Activated CD4-positive, alpha-beta memory T cell treated with anti-CD3 and anti-CD28 coated beads, Interleukin-2, amount 10 ng/mL, durations not matched to agents 7 days and 5 days (primary cell): ENCODE measurements at regions not wholly inside any gene's neighbourhood (a gene's known extent, or its start where the extent isn't known, plus 50 kb on each side); places are given as distances from the start of the nearest gene placed in this dataset.
"Not testable (repeated sequence)": the region's sequence is repeated elsewhere in the genome, so short reads cannot be mapped to it uniquely, and the experiment has no call there.

Experiments
- CTCF ChIA-PET: fragments of 350-600 bp; sonication (Branson Sonifier 250); formaldehyde crosslinking; loops from one replicate; lab custom pipeline; 2021; ENCODE audit warnings: antibody characterized with exemption, inconsistent platforms; lab: Charles Lee
- POLR2A ChIA-PET: fragments of 350-600 bp; sonication (Branson Sonifier 250); formaldehyde crosslinking; loops from one replicate; lab custom pipeline; 2021; ENCODE audit warnings: antibody characterized with exemption; lab: Charles Lee
- DNase-seq: peaks from one replicate; pipeline ENCODE4 v3.0.0-alpha.2; 2020
- H3K27ac Mint-ChIP-seq: one replicate; pipeline ENCODE4 v1.8.0; 2021; ENCODE audit warnings: mild to moderate bottlenecking, mixed read lengths
- H3K27me3 Mint-ChIP-seq: one replicate; pipeline ENCODE4 v1.8.0; 2021; ENCODE audit warnings: mixed read lengths
- H3K36me3 Mint-ChIP-seq: one replicate; pipeline ENCODE4 v1.8.0; 2021; ENCODE audit warnings: low read depth, mixed read lengths
- H3K4me1 Mint-ChIP-seq: one replicate; pipeline ENCODE4 v1.8.0; 2021; ENCODE audit warnings: mixed read lengths
- H3K4me3 Mint-ChIP-seq: one replicate; pipeline ENCODE4 v1.8.0; 2021; ENCODE audit warnings: mild to moderate bottlenecking, mixed read lengths
- H3K9me3 Mint-ChIP-seq: one replicate; pipeline ENCODE4 v1.8.0; 2021; ENCODE audit warnings: mixed read lengths

- H3K27me3 Mint-ChIP-seq: no peaks in the 10 kb centered on the region
- no peak overlapping the region for H3K27ac Mint-ChIP-seq
- POLR2A ChIA-PET: no interaction called here
- no peaks in the 10 kb centered on the region for H3K4me1 Mint-ChIP-seq
- no peaks in the 10 kb centered on the region for H3K9me3 Mint-ChIP-seq
- peak; percentile 5 for DNase-seq
- no peak overlapping the region for H3K4me3 Mint-ChIP-seq
- CTCF ChIA-PET: no interaction called here
- no peaks in the 10 kb centered on the region for H3K36me3 Mint-ChIP-seq
Measured at GRCh38 chr10:124321433-124322089, 97.2 kb downstream of the OAT start.

GRCh38 chr10:124320778-124321432, 97.8 kb downstream of the OAT start:
- CTCF ChIA-PET: no interaction called here
- no peaks in the 10 kb centered on the region for H3K27me3 Mint-ChIP-seq
- DNase-seq: peak; percentile 5
- H3K9me3 Mint-ChIP-seq: no peaks in the 10 kb centered on the region
- H3K4me1 Mint-ChIP-seq: no peaks in the 10 kb centered on the region
- POLR2A ChIA-PET: no interaction called here
- H3K4me3 Mint-ChIP-seq: no peak overlapping the region
- no peak overlapping the region for H3K27ac Mint-ChIP-seq
- H3K36me3 Mint-ChIP-seq: no peaks in the 10 kb centered on the region

GRCh38 chr10:124319926-124320391, 98.8 kb downstream of the OAT start:
- POLR2A ChIA-PET: no interaction called here
- Mint-ChIP-seq H3K27me3 (peaks cover 4% of the 10 kb centered on the region), H3K27ac (no peak overlapping the region), H3K4me1 (peaks cover 2% of the 10 kb centered on the region), H3K36me3 (no peaks in the 10 kb centered on the region), H3K4me3 (no peak overlapping the region), H3K9me3 (no peaks in the 10 kb centered on the region)
- peak; percentile 3 for DNase-seq
- CTCF ChIA-PET: no interaction called here

DNA sequence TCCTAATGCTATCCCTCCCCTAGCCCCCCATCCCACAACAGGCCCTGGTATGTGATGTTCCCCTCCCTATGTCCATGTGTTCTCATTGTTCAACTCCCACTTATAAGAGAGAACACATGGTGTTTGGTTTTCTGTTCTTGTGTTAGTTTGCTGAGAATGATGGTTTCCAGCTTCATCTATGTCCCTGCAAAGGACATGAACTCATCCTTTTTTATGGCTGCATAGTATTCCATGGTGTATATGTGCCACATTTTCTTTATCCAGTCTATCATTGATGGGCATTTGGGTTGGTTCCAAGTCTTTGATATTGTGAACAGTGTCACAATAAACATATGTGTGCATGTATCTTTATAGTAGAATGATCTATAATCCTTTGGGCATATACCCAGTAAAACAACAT, 99.2 kb downstream of the OAT start:
- CTCF ChIA-PET, H3K4me3 Mint-ChIP-seq, H3K27ac Mint-ChIP-seq, H3K36me3 Mint-ChIP-seq, DNase-seq, POLR2A ChIA-PET, H3K9me3 Mint-ChIP-seq, H3K27me3 Mint-ChIP-seq, H3K4me1 Mint-ChIP-seq: not testable (repeated sequence)

- Mint-ChIP-seq H3K4me1 (peaks cover 2% of the 10 kb centered on the region), H3K9me3 (no peaks in the 10 kb centered on the region), H3K27me3 (peaks cover 5% of the 10 kb centered on the region), H3K27ac (no peak overlapping the region), H3K36me3 (no peaks in the 10 kb centered on the region), H3K4me3 (no peak overlapping the region)
- CTCF ChIA-PET: no interaction called here
- DNase-seq: peak; percentile 13
- POLR2A ChIA-PET: no interaction called here
Measured at GRCh38 chr10:124318811-124319210, 99.9 kb downstream of the OAT start.

GRCh38 chr10:124318076-124318475, 100.6 kb downstream of the OAT start:
- CTCF ChIA-PET: no interaction called here
- Mint-ChIP-seq H3K27me3 (peaks cover 8% of the 10 kb centered on the region), H3K36me3 (no peaks in the 10 kb centered on the region), H3K9me3 (peaks cover 3% of the 10 kb centered on the region), H3K4me1 (peaks cover 2% of the 10 kb centered on the region), H3K27ac (no peak overlapping the region), H3K4me3 (no peak overlapping the region)
- DNase-seq: peak; percentile 11
- POLR2A ChIA-PET: no interaction called here

DNA sequence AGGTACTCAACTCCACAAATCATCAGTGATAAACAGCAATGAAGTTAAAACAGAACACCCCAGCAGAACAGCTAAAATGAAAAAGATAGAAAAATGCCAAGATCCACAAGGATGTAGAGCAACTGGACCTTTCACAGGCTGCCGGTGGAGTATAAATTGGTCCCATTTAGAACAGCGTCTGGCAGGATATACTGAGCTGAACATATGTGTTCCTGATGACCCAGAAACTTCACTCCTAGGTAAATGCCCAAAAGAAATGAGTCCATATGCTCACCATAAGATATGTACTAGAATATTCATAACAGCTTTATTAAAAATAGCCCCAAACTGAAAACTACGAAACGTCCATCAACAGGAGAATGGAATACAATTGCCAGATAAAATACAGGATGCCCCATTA, 102.4 kb downstream of the OAT start:
- DNase-seq: no peak
- Mint-ChIP-seq H3K9me3 (peaks cover 3% of the 10 kb centered on the region), H3K27ac (no peak overlapping the region), H3K4me1 (peaks cover 2% of the 10 kb centered on the region), H3K27me3 (peaks cover 8% of the 10 kb centered on the region), H3K36me3 (no peaks in the 10 kb centered on the region), H3K4me3 (no peak overlapping the region)
- ChIA-PET POLR2A (no interaction called here), CTCF (no interaction called here)

DNA sequence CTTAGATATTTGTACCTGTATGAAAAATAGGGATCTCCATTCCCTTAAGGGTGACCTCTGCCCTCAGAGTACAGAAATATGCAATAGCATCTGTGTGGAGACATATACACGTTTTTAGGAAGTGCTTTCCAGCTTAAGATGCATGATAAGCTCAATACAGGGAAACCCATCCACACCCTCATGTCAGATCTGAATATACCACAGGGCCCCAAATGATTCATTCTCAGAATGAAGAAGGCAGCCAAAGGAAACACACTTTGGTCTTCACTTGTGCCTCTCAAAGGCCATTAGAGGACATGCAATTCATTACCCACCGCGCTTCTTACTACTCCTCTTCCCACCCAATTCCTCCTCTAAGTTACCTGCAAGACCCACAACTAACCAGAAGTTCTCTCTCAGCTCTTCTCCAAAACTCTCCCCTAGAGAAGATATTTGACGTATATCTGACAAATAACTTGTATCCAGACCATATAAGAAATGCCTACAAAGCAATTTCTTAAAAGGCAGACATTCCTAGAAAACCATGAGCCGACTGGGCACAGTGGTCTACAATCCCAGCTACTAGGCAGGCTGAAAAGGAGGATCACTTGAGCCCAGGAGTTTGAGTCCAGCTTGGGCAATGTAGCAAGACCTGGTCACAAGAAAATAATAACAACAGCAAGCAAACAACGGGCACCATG, 103.0 kb downstream of the OAT start:
- Mint-ChIP-seq H3K27me3 (peaks cover 8% of the 10 kb centered on the region), H3K4me3 (no peak overlapping the region), H3K9me3 (peaks cover 3% of the 10 kb centered on the region), H3K4me1 (peaks cover 2% of the 10 kb centered on the region), H3K27ac (no peak overlapping the region), H3K36me3 (no peaks in the 10 kb centered on the region)
- no peak for DNase-seq
- ChIA-PET CTCF (no interaction called here), POLR2A (no interaction called here)

- POLR2A ChIA-PET: no interaction called here
- peaks cover 3% of the 10 kb centered on the region for H3K9me3 Mint-ChIP-seq
- H3K36me3 Mint-ChIP-seq: no peaks in the 10 kb centered on the region
- no peak overlapping the region for H3K27ac Mint-ChIP-seq
- peaks cover 15% of the 10 kb centered on the region for H3K27me3 Mint-ChIP-seq
- H3K4me1 Mint-ChIP-seq: peaks cover 2% of the 10 kb centered on the region
- CTCF ChIA-PET: no interaction called here
- DNase-seq: no peak
- no peak overlapping the region for H3K4me3 Mint-ChIP-seq
Measured at GRCh38 chr10:124313374-124313773, 105.3 kb downstream of the OAT start.

DNA sequence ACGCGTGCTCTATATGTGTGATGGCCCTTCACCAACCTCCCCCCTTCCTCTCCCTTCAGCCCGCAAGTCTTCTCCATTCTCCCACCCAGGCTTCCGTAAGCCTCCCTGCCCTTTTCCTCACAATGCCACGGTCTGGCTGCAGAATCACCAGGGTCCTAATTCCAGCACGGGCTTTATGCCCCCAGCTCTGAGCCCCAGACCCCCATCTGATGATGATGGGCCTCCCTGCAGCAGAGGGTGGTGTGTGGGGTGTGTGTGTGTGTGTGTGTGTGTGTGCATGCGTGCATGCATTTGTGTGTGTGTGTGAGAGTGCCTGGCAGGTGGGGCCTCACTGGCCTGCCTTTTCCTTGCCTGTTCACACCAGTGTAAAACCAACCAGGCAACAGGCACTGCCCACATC, 109.9 kb downstream of the OAT start:
- H3K27me3 Mint-ChIP-seq: peaks cover 10% of the 10 kb centered on the region
- H3K9me3 Mint-ChIP-seq: peaks cover 3% of the 10 kb centered on the region
- H3K4me1 Mint-ChIP-seq: no peaks in the 10 kb centered on the region
- POLR2A ChIA-PET: no interaction called here
- CTCF ChIA-PET: interaction anchor here (1.6 kb wide), 1 partner anchor 80 kb away, joined by 4 read pairs; no protein-coding TSS in a partner anchor
- H3K36me3 Mint-ChIP-seq: no peaks in the 10 kb centered on the region
- H3K27ac Mint-ChIP-seq: no peak overlapping the region
- H3K4me3 Mint-ChIP-seq: no peak overlapping the region
- no peak for DNase-seq

- no peak overlapping the region for H3K4me3 Mint-ChIP-seq
- POLR2A ChIA-PET: interaction anchor here (0.9 kb wide), 1 partner anchor 46 kb away, joined by 3 read pairs; no protein-coding TSS in a partner anchor
- no peak for DNase-seq
- H3K9me3 Mint-ChIP-seq: no peaks in the 10 kb centered on the region
- H3K4me1 Mint-ChIP-seq: no peaks in the 10 kb centered on the region
- CTCF ChIA-PET: interaction anchor here (1.6 kb wide), 1 partner anchor 81 kb away, joined by 4 read pairs; no protein-coding TSS in a partner anchor
- peaks cover 7% of the 10 kb centered on the region for H3K27me3 Mint-ChIP-seq
- H3K27ac Mint-ChIP-seq: no peak overlapping the region
- no peaks in the 10 kb centered on the region for H3K36me3 Mint-ChIP-seq
Measured at GRCh38 chr10:124308056-124308645, 110.6 kb downstream of the OAT start.

DNA sequence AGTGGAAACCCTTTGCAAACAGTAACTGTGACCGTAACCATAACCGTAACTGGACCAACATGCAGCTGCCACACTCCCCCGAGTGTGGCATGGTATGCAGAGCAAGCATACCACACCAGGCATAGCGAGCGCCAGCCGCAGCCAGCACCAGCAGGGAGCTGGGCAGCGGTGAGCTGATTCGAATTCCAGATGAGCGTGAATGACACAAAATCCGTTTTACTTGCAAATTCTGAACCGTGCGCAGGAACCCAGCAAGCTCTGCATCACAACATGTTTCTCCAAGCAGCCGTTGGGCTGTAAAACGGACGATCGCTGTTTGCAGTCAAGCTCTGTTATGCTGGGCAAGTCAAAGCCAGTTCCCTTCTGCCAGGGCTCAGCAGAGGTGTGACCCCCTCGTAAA, 111.1 kb downstream of the OAT start:
- Mint-ChIP-seq H3K27ac (no peak overlapping the region), H3K27me3 (peaks cover 7% of the 10 kb centered on the region), H3K4me1 (no peaks in the 10 kb centered on the region), H3K36me3 (no peaks in the 10 kb centered on the region), H3K4me3 (no peak overlapping the region), H3K9me3 (no peaks in the 10 kb centered on the region)
- DNase-seq: no peak
- CTCF ChIA-PET: interaction anchor here (1.6 kb wide), 1 partner anchor 82 kb away, joined by 4 read pairs; no protein-coding TSS in a partner anchor
- POLR2A ChIA-PET: interaction anchor here (0.9 kb wide), 1 partner anchor 46 kb away, joined by 3 read pairs; no protein-coding TSS in a partner anchor

DNA sequence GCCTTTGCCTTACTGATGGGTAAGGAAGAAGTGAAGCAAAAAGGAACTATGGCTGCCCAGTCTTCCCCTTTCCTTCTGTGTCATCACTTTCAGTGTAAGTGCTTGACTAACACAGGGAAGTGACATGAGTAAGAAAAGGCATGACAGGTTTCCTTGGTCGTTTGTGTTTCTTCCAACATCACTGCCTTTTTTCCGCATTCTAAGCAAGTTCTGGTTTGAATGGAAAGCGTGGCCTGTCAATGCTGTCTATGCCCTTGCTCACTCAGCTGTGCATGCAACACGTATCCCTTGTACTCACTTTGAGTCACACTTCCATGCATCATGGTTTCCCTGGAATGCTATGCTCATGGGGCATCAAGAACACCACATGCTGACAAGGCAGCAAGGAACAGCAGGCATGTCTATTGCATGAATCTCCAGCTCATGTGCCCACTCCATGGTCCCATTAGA, 111.8 kb downstream of the OAT start:
- DNase-seq: no peak
- no peak overlapping the region for H3K27ac Mint-ChIP-seq
- peaks cover 7% of the 10 kb centered on the region for H3K27me3 Mint-ChIP-seq
- H3K4me1 Mint-ChIP-seq: no peaks in the 10 kb centered on the region
- ChIA-PET CTCF (no interaction called here), POLR2A (interaction anchor here (0.9 kb wide), 1 partner anchor 45 kb away, joined by 3 read pairs; no protein-coding TSS in a partner anchor)
- no peaks in the 10 kb centered on the region for H3K9me3 Mint-ChIP-seq
- no peak overlapping the region for H3K4me3 Mint-ChIP-seq
- H3K36me3 Mint-ChIP-seq: no peaks in the 10 kb centered on the region
